ENCODE measurements at regions not wholly inside any gene's neighbourhood (a gene's known extent, or its start where the extent isn't known, plus 50 kb on each side); places are given as distances from the start of the nearest gene placed in this dataset.
A peak's percentile ranks its signal among the peaks of the same experiment; 100 is the strongest.
"Not testable (repeated sequence)": the region's sequence is repeated elsewhere in the genome, so short reads cannot be mapped to it uniquely, and the experiment has no call there.

GRCh38 chr13:22903301-22903700 lies 277.5 kb upstream of the SGCG start:
- no peaks in the 10 kb centered on the region for H3K27me3 Mint-ChIP-seq (ENCODE audit: unreplicated experiment)
- no peak for DNase-seq
- H3K4me1 Mint-ChIP-seq (ENCODE audit: low read depth, unreplicated experiment) = no peaks in the 10 kb centered on the region
- no peak overlapping the region for H3K4me3 Mint-ChIP-seq (ENCODE audit: unreplicated experiment)
- TF ChIP-seq CTCF (IDR thresholded peaks at IDR 0.05; ENCODE audit: partially characterized antibody, unreplicated experiment) = no peak
- H3K9me3 Mint-ChIP-seq (ENCODE audit: unreplicated experiment) = peaks cover 2% of the 10 kb centered on the region
- no peak overlapping the region for H3K27ac Mint-ChIP-seq (ENCODE audit: unreplicated experiment)
- H3K36me3 Mint-ChIP-seq (ENCODE audit: unreplicated experiment) = peaks cover 15% of the 10 kb centered on the region

- no peaks in the 10 kb centered on the region for H3K27me3 Mint-ChIP-seq (ENCODE audit: unreplicated experiment)
- TF ChIP-seq CTCF (IDR thresholded peaks at IDR 0.05; ENCODE audit: partially characterized antibody, unreplicated experiment) = no peak
- H3K4me1 Mint-ChIP-seq (ENCODE audit: low read depth, unreplicated experiment) = no peaks in the 10 kb centered on the region
- no peak for DNase-seq
- H3K27ac Mint-ChIP-seq (ENCODE audit: unreplicated experiment) = no peak overlapping the region
- peaks cover 15% of the 10 kb centered on the region for H3K36me3 Mint-ChIP-seq (ENCODE audit: unreplicated experiment)
- H3K9me3 Mint-ChIP-seq (ENCODE audit: unreplicated experiment) = peaks cover 2% of the 10 kb centered on the region
- H3K4me3 Mint-ChIP-seq (ENCODE audit: unreplicated experiment) = no peak overlapping the region
Measured at GRCh38 chr13:22903925-22904324, 276.9 kb upstream of the SGCG start.

- peaks cover 4% of the 10 kb centered on the region for H3K4me1 Mint-ChIP-seq (ENCODE audit: low read depth, unreplicated experiment)
- DNase-seq = peak; percentile 83
- peaks cover 3% of the 10 kb centered on the region for H3K9me3 Mint-ChIP-seq (ENCODE audit: unreplicated experiment)
- H3K36me3 Mint-ChIP-seq (ENCODE audit: unreplicated experiment) = no peaks in the 10 kb centered on the region
- peaks cover 2% of the 10 kb centered on the region for H3K27me3 Mint-ChIP-seq (ENCODE audit: unreplicated experiment)
- peak; percentile 51 for TF ChIP-seq CTCF (IDR thresholded peaks at IDR 0.05; ENCODE audit: partially characterized antibody, unreplicated experiment)
- H3K27ac Mint-ChIP-seq (ENCODE audit: unreplicated experiment) = peak overlapping the region; percentile 59
- peak overlapping the region; percentile 89 for H3K4me3 Mint-ChIP-seq (ENCODE audit: unreplicated experiment)
Measured at GRCh38 chr13:22915442-22916082, 265.2 kb upstream of the SGCG start.

- Mint-ChIP-seq H3K27ac (ENCODE audit: unreplicated experiment) (peak overlapping the region; percentile 52), H3K4me3 (ENCODE audit: unreplicated experiment) (peak overlapping the region; percentile 89)
- not testable (repeated sequence) for H3K4me1 Mint-ChIP-seq (ENCODE audit: low read depth, unreplicated experiment); H3K36me3 Mint-ChIP-seq (ENCODE audit: unreplicated experiment); H3K9me3 Mint-ChIP-seq (ENCODE audit: unreplicated experiment); DNase-seq; H3K27me3 Mint-ChIP-seq (ENCODE audit: unreplicated experiment)
Measured at GRCh38 chr13:22916276-22916675, 264.5 kb upstream of the SGCG start.

DNA sequence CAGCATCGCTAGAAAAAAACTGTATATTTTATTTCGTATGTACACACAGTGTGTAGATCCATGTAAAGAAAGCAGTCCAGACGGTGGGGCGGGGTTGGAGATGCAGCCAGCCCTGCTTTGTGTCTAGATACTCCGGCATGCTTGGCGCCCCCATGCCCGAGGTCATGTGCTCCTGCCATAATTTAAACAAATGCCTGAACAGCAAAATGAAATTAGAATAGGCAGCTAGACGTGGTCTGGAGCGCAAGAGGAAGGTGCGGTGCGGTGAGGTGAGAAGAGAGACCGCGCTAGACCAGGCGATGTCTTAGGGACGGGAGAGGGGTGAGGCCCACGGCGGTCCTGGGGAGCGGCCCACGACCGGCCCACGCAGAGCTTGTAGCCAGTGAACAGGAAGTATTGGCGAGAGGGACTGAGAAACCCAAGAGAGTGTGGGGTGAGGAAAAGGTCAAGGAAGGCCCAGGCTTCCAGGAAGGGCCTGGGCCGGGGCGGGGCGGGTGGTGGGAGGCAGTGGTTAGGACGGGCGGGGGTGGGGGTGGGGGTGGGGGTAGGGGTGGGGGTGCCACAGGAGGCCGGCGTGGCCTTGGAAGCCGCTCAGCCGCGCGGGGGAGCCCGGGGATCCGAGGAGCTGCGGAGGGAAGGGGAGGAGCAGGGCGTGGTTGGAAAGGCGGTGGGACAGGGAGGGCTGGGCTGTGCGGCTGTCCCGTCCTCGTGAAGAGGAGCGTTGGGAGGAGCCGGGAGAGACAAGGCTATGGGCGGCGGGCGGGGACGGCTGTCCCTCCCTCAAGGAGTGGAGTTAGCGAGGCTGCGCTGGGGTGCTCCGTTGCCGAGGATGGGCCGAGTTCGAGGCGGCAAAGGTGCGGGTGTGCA lies 254.7 kb upstream of the SGCG start:
- DNase-seq = peak; percentile 65
- peaks cover 6% of the 10 kb centered on the region for H3K9me3 Mint-ChIP-seq (ENCODE audit: unreplicated experiment)
- TF ChIP-seq CTCF (IDR thresholded peaks at IDR 0.05; ENCODE audit: partially characterized antibody, unreplicated experiment) = no peak
- H3K27ac Mint-ChIP-seq (ENCODE audit: unreplicated experiment) = peak overlapping the region; percentile 29
- peaks cover 5% of the 10 kb centered on the region for H3K36me3 Mint-ChIP-seq (ENCODE audit: unreplicated experiment)
- peak overlapping the region; percentile 43 for H3K4me3 Mint-ChIP-seq (ENCODE audit: unreplicated experiment)
- peaks cover 7% of the 10 kb centered on the region for H3K4me1 Mint-ChIP-seq (ENCODE audit: low read depth, unreplicated experiment)
- H3K27me3 Mint-ChIP-seq (ENCODE audit: unreplicated experiment) = peaks cover 7% of the 10 kb centered on the region

Measured in glutamatergic neuron (in vitro differentiated cells).